Nephron progenitor cell (in vitro differentiated cells): ENCODE measurements at regions not wholly inside any gene's neighbourhood (a gene's known extent, or its start where the extent isn't known, plus 50 kb on each side); places are given as distances from the start of the nearest gene placed in this dataset.

Experiments used
- DNase-seq: peaks from one replicate; pipeline ENCODE4 v3.0.0; 2021
- H3K27ac Mint-ChIP-seq: 2 replicates; pipeline ENCODE4 v1.8.0; 2021; ENCODE audit warnings: mild to moderate bottlenecking, moderate library complexity, mixed read lengths
- H3K27me3 Mint-ChIP-seq: 2 replicates; pipeline ENCODE4 v1.8.0; 2021; ENCODE audit warnings: mild to moderate bottlenecking, low read depth, mixed read lengths; ENCODE audit not compliant: poor library complexity
- H3K36me3 Mint-ChIP-seq: 2 replicates; pipeline ENCODE4 v1.8.0; 2021; ENCODE audit warnings: low read depth, mixed read lengths
- H3K4me1 Mint-ChIP-seq: 2 replicates; pipeline ENCODE4 v1.8.0; 2021; ENCODE audit warnings: mixed read lengths
- H3K4me3 Mint-ChIP-seq: 2 replicates; pipeline ENCODE4 v1.8.0; 2021; ENCODE audit warnings: mild to moderate bottlenecking, moderate library complexity, mixed read lengths
- H3K9me3 Mint-ChIP-seq: 2 replicates; pipeline ENCODE4 v1.8.0; 2021; ENCODE audit warnings: mild to moderate bottlenecking, moderate library complexity, mixed read lengths
- CTCF ChIP-seq: fragments of 200-600 bp; sonication (generic); IDR thresholded peaks from 2 replicates; pipeline ENCODE4 v1.5.0; 2021; ENCODE audit warnings: antibody characterized with exemption

DNA sequence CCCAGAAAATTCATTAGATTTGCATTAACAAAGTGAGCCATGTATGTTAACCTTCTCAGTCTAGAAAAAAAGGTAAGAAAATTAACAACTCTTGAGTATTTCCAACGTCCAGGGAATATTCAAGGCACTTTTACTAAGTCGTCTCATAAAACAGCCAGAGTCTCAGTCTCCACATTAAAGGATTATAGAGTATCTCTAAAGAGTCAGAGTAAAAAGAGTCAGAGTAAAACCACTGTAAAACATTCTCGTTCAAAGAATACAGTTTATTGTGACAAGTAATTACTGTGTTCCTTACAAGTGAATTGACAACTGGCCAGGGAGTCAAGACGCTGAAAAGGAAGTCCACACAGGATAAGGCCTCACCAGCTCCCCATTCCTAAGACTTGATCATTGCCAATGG, 97.2 kb upstream of the ISL1 start:
- no peak for DNase-seq
- Mint-ChIP-seq H3K9me3 (no peaks in the 10 kb centered on the region), H3K4me1 (no peaks in the 10 kb centered on the region), H3K27ac (no peak overlapping the region), H3K27me3 (no peaks in the 10 kb centered on the region), H3K36me3 (no peaks in the 10 kb centered on the region), H3K4me3 (no peak overlapping the region)
- TF ChIP-seq CTCF, result no peak

DNA sequence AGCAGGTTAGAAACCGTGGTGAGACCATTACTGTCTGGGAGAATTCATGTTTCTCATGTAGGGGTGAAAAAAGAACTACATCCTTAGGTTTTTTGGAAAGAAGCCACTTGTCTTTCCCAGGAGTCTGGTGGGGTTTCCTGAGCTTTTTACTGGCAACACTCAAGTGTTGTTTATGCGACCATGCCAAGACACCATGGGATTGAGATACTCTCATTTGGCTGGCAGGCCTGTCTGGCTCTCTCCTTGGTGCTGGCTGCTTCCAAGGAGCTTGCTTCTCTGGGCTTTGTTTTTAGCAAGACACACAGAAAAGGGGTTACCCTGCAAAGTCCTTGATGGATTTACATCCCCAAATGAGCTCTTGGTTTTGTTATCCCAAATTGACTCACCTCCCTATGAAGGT, 80.9 kb upstream of the ISL1 start:
- Mint-ChIP-seq H3K36me3 (no peaks in the 10 kb centered on the region), H3K9me3 (peaks cover 35% of the 10 kb centered on the region), H3K27me3 (peaks cover 3% of the 10 kb centered on the region), H3K27ac (no peak overlapping the region), H3K4me3 (no peak overlapping the region), H3K4me1 (no peaks in the 10 kb centered on the region)
- DNase-seq, result no peak
- TF ChIP-seq CTCF, result no peak

DNA sequence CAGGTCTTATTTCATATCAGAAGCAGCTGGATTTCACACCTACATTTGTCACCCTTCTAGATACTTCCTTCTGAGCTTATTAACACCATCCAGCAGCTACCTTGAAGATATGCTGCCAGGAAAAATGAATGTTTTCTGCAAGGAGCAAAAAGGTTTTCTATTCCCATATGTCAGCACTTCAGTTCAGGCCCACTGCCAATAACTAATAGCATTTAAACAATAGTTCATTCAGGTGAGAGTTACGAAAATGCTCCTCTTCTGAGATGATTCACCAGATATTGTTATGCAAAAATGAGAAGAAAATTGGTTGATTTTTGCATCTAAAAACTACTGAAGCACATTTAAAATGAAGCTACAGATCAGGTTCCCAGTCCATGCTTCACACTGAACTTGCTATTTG, 56.4 kb upstream of the ISL1 start:
- no peak for DNase-seq
- Mint-ChIP-seq H3K9me3 (peaks cover 4% of the 10 kb centered on the region), H3K27me3 (peaks cover 7% of the 10 kb centered on the region), H3K4me1 (no peaks in the 10 kb centered on the region), H3K36me3 (no peaks in the 10 kb centered on the region), H3K27ac (no peak overlapping the region), H3K4me3 (no peak overlapping the region)
- no peak for TF ChIP-seq CTCF
